ENCODE measurements at regions not wholly inside any gene's neighbourhood (a gene's known extent, or its start where the extent isn't known, plus 50 kb on each side); places are given as distances from the start of the nearest gene placed in this dataset.
"Not testable (repeated sequence)": the region's sequence is repeated elsewhere in the genome, so short reads cannot be mapped to it uniquely, and the experiment has no call there.

DNA sequence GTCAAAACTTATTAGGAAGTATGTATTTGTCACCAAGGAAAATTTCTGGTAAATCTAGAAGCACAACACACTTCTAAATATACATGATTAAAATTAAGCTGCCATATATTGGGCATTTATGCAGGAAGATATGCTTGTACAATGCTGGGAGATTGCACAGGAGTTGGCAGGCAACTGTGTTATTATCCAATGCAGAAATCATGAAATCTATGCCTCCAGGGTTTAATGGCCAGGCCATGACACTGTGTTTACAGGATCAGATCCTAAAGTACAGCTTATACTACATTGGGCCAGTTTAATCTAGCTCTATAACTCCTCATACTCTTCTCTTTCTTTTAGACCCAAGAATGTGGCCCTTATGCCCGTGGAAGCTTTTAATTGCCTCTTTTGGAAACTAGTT, 391.4 kb upstream of the DPH6 start:
- no peak for DNase-seq

DNA sequence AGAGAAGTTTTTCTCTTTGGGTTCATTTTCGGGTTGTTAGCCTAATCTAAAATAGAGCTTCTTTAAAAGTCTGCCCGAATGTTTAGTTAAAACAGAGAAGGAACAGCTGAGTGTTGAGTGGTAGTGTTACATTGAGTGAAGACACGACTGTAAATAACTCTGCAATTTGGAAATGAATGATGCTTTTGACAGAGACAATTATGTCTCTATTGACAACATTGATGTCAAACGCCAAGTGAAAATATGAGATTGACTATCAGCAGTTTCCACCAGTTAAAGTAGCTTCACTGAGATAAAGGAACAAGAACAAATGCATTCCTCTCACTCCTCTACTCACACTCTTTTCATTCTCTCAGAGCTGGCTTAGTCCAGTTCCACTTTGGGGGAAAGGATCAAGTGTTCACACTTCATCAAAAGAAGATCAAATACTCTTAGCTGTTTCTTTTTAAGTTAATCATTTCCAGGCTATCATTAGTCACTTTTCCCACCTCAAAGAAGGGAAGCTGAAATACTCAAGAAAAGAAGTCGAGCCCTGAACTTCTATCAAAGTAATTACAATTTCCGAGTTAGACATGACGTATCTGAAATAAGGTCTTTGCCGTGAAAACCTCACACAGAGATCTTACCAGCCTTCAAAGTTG, 399.1 kb upstream of the DPH6 start:
- DNase-seq: no peak

DNA sequence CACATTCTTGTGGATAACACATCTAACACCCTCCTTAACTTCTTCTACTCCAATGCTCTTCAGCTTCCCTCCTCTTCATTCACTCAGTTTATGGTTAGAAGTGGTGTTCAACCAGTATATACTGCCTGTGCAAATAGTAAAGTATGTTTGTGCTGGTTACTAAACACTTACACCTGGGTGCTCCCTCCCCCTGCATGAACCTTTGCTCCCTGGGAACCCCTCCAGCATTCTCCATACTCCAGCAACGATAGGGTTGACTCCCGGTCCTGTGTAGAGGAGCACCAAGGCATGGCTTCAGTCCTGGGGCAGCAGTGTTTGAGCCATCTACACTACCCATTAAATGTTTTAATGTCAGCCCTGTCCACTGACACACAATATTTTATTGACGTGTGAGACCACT, 407.5 kb upstream of the DPH6 start:
- DNase-seq: no peak

DNA sequence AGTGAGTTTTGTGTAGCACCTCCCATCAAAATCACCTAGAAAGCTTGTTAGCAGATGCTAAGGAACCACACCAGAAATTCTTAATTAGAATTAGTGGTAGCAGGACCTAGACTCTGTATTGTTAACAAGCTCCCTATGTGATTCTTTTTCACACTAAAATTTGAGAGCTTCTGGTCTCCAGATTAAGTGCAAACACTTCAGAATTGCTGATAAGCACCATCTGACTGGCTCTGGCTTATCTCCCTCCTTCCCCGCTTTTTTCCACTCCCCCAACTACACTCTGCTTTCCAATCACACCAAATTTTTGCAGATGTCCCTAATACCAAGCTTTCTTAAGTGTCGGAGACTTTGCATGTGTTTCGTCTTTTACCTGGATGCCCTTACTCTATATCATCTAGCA, 410.1 kb upstream of the DPH6 start:
- DNase-seq: no peak

GRCh38 chr15:35958021-35958420, 412.1 kb upstream of the DPH6 start:
- peak; percentile 48 for DNase-seq

- no peak for DNase-seq
Measured at GRCh38 chr15:35958975-35959374, 413.0 kb upstream of the DPH6 start.

DNA sequence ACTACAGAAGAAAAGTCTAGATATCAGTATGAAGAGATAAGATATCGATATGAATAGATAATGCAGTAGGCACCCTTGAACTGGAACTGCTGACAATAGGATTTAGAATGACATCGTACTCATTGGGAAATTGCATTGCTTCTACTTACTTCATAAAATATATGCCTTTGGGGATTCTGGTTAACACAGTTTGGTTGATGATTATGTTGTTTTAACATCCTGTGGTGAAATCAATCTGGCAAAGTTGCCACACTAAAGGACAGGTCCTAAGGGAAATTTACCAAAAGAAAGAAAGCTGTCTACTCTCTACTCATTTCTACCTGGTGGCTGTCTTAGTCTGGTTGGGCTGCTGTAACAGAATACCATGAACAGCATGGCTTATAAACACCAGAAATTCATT, 417.4 kb upstream of the DPH6 start:
- DNase-seq: no peak

DNA sequence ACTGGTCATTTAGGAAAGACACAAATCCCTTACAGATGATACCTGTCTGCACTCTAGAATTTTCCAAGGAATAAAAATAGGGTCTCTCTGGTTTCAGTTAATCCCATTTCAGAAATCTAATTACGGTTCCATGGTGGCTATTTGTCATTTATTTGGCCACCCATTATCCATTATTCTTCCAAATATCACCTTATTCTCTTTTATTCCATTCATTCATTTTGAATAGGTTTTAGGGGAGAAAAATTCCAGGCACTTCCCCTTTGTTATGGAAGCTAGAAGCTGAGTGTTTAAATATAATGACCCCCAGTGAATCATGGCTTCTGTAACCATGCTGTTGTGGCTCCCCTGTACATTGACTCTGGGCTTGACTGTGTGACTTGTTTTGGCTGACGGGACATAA, 420.8 kb upstream of the DPH6 start:
- no peak for DNase-seq

- not testable (repeated sequence) for DNase-seq
Measured at GRCh38 chr15:35967968-35968367, 422.0 kb upstream of the DPH6 start.

GRCh38 chr15:35973029-35973428, 427.1 kb upstream of the DPH6 start:
- DNase-seq: no peak

- no peak for DNase-seq
Measured at GRCh38 chr15:35974052-35974451, 428.1 kb upstream of the DPH6 start.

DNA sequence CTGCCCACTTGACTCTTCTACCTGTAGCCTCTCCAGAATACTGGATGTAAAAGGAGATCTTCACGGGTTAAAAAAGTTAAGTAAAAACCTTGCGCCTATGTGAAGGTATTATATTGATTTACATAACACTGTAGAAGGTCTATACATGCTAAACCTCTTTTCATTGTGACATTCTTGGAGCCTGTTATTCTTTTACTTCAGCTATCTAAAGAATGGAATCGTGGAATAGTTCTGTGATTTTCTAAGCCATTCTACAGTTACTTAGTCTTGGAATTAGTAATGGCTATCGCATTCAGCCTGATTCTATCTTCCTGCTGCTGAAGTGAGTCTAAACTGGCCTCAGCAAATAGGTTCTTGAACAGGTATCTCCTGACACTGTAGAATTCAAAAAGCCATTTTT, 430.0 kb upstream of the DPH6 start:
- DNase-seq: no peak

DNA sequence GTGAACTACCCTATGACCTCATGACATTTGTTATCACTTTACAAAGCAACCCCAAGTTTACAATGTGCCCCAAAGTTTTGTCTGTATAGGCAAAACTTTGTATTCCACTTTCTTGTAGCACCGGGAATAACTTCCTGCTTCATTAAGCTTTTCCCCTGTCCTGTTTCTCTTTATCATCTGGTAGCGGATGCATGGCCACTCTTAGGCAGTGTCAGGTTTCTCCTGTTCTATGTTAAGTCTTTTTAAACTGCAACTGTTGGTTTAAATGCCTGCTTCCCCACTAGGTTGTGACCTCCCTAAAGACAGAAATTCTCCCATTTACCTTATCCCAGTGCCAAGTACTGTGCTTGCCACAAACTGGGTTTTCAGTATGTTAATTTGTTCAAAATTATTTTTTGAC, 433.6 kb upstream of the DPH6 start:
- no peak for DNase-seq

DNA sequence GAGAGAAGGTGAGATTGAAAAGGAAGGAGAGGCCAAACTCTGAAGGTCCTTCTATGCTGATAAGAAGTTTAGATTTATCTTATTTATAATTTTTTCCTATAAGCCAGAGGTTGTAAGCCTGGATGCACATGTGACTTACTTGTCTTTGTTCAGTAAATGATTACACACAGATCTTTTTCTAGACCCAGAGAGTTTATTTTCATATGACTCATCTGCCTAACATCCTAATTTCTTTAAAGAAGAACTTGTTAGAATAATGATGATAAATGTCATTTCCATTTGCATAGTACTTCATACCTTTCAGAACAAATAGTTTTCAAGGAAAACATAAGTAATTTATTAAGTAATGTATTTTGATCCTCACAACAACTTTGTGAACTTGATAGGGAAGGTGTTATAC, 434.8 kb upstream of the DPH6 start:
- DNase-seq: no peak

GRCh38 chr15:35986191-35986721, 440.3 kb upstream of the DPH6 start:
- no peak for DNase-seq

DNA sequence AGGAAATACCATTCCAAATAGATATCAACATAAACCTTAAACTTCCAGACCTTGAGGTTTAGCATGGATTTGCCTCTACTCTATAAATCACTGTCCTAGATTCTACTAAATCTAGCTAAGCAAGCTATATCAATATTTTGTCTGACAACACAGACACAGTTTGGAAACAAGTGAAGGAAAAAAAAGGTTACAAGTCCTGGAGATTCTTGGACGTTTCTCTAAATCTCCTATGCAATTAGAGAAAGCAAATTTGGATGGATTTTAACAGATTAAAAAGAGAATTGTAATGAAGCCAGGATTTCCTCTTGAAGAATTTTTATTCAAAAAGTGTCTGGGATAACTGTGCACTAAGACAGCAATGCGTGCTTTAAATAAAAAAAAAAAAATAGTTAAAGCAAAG, 441.1 kb upstream of the DPH6 start:
- DNase-seq: no peak

DNA sequence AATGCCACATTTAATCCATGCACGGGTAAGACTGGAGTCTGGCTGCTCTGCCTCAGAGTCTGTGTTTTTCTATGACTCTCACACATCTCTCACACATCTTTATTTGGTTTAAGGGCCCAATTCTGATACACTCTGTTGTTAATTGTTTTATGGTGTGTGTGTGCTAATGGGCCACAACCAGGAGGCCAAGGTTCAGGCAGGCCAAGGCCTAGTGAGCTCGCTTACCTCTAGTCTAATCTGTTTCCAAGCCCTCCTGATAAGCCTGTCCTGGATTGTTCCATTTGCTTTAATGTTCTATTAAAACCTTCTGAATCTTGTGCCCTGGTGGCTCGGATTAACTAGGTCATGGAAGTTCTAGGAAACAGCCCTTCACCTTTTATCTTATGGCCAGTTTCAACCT, 445.4 kb upstream of the DPH6 start:
- DNase-seq: no peak

DNA sequence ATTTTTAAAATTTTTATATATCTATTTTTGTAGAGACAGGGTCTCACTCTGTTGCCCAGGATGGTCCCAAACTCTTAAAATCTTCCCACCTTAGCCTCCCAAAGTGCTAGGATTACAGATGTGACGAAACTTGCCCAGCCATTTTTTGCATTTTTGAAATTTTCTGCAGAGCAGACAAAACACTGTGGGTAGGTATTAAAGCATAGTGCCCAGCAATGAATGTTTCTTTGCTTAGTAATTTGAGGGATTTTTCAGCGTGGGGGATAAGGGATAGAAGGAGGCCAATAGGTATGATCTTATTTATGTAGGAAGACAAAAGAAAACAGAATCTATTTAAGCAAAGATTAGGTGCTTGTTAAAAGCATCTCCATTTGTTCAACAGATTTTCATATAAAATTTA, 446.8 kb upstream of the DPH6 start:
- DNase-seq: no peak

- no peak for DNase-seq
Measured at GRCh38 chr15:35993196-35993595, 447.2 kb upstream of the DPH6 start.

- no peak for DNase-seq
Measured at GRCh38 chr15:35994876-35995275, 448.9 kb upstream of the DPH6 start.

- no peak for DNase-seq
Measured at GRCh38 chr15:35998663-35999602, 453.0 kb upstream of the DPH6 start.

- DNase-seq: no peak
Measured at GRCh38 chr15:36004891-36005490, 459.0 kb upstream of the DPH6 start.

- no peak for DNase-seq
Measured at GRCh38 chr15:36005542-36005941, 459.6 kb upstream of the DPH6 start.

DNA sequence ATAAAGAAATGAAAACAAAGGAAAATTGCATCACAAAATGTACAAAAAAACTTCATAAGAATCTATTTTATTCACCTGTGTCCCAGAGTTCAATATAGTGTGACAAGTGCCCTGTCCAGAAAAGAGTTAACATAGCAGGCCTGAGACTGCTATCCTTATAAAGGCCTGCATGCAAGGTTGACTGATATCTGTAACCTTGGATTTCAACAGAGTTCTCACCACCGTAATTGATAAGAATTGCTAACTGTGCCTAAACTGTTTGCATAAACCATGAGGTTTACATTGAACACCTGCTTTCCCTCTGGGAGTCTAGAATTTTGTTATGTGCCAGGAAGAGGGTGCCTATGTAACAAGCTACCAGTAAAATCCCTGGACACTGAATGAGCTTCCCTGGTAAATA, 461.7 kb upstream of the DPH6 start:
- no peak for DNase-seq

All from SHP77 treated with DMSO at 0.1 percent for 48 hours (cell line).